Prostate gland (tissue), 2 donors: ENCODE measurements at regions not wholly inside any gene's neighbourhood (a gene's known extent, or its start where the extent isn't known, plus 50 kb on each side); places are given as distances from the start of the nearest gene placed in this dataset.

ENCODE experiments used
- DNase-seq: peaks from one replicate; pipeline ENCODE4 v3.0.0-alpha.2; 2019; ENCODE audit warnings: low spot score
- H3K27ac ChIP-seq, 2 donors: fragments of 200-600 bp; sonication (generic); 2 replicates each; pipeline ENCODE4 v1.5.1; 2017 to 2019
- H3K27me3 ChIP-seq: fragments of 200-600 bp; sonication (generic); replicated peaks from 2 replicates; pipeline ENCODE4 v1.5.1; 2019; ENCODE audit not compliant: insufficient read depth
- H3K36me3 ChIP-seq, 2 donors: fragments of 200-600 bp; sonication (generic); 1 replicate in 1 of 2; 2 replicates in 1 of 2; pipeline versions ENCODE4 v1.5.1 to v1.8.1; 2017 to 2019
- H3K4me1 ChIP-seq: fragments of 200-600 bp; sonication (generic); replicated peaks from 2 replicates; pipeline ENCODE4 v1.5.1; 2019
- H3K4me3 ChIP-seq, 2 donors: fragments of 200-600 bp; sonication (generic); 2 replicates each; pipeline ENCODE4 v1.5.1; 2017 to 2019
- H3K9me3 ChIP-seq: fragments of 200-600 bp; sonication (generic); 2 replicates; pipeline ENCODE4 v1.5.1; 2017
- CTCF ChIP-seq, 4 experiments: fragments of 200-600 bp in 2 of 4; fragments of 450-650 bp in 2 of 4; sonication (generic) in 2 of 4; IDR thresholded peaks; 1 replicate in 3 of 4; 2 replicates in 1 of 4; pipeline ENCODE4 v1.5.1; 2016 to 2019; ENCODE audit warnings: antibody characterized with exemption in 4 of 4, mild to moderate bottlenecking in 2 of 4, moderate library complexity in 2 of 4
- POLR2A ChIP-seq: fragments of 450-650 bp; IDR thresholded peaks from one replicate; pipeline ENCODE4 v1.6.1; 2016; ENCODE audit warnings: antibody characterized with exemption, mild to moderate bottlenecking
- POLR2AphosphoS5 ChIP-seq: sonication (generic); formaldehyde crosslinking; IDR thresholded peaks from one replicate; pipeline ENCODE4 v1.6.1; 2017; ENCODE audit warnings: antibody characterized with exemption
- WGBS: methylation state at CpG from one replicate; pipeline ENCODE4 v1.1.5; 2018; 5-methylcytosine and 5-hydroxymethylcytosine counted together
- intact Hi-C: fragments of 100-400 bp; cut with DNase I; formaldehyde crosslinking; loops from one replicate; pipeline ENCODE4 v1.14.2; 2022

GRCh38 chr3:72250725-72251124, 465.8 kb upstream of the PROK2 start:
- WGBS = 96% methylated on average over 2 of the region's 2 CpGs

GRCh38 chr3:72248869-72249268, 463.9 kb upstream of the PROK2 start:
- intact Hi-C loops = no loop called here
- no peak for DNase-seq
- no peak overlapping the region for H3K4me3 ChIP-seq
- TF ChIP-seq POLR2A (no peak), CTCF (IDR thresholded peaks at IDR 0.05) (no peak), POLR2AphosphoS5 (no peak)
- H3K4me1 ChIP-seq = no peaks in the 10 kb centered on the region
- H3K9me3 ChIP-seq = no peaks in the 10 kb centered on the region
- 90% methylated on average over 3 of the region's 3 CpGs for WGBS
- no peaks in the 10 kb centered on the region for H3K36me3 ChIP-seq
- no peaks in the 10 kb centered on the region for H3K27me3 ChIP-seq
- no peak overlapping the region for H3K27ac ChIP-seq

More at GRCh38 chr3:72250725-72251124, 465.8 kb upstream of the PROK2 start:
- no peaks in the 10 kb centered on the region for H3K27me3 ChIP-seq
- TF ChIP-seq POLR2AphosphoS5 = no peak
- TF ChIP-seq CTCF (IDR thresholded peaks at IDR 0.05) = no peak
- TF ChIP-seq POLR2A = no peak
- H3K4me3 ChIP-seq = no peak overlapping the region
- H3K9me3 ChIP-seq = no peaks in the 10 kb centered on the region
- intact Hi-C loops = no loop called here
- H3K4me1 ChIP-seq = peaks cover 2% of the 10 kb centered on the region
- no peak overlapping the region for H3K27ac ChIP-seq
- no peaks in the 10 kb centered on the region for H3K36me3 ChIP-seq
- DNase-seq = no peak

GRCh38 chr3:72248389-72248761, 463.4 kb upstream of the PROK2 start:
- H3K4me3 ChIP-seq = no peak overlapping the region
- H3K27ac ChIP-seq = no peak overlapping the region
- H3K27me3 ChIP-seq = no peaks in the 10 kb centered on the region
- no peak for DNase-seq
- no peak for TF ChIP-seq POLR2AphosphoS5
- TF ChIP-seq CTCF (IDR thresholded peaks at IDR 0.05) = no peak
- TF ChIP-seq POLR2A = no peak
- no peaks in the 10 kb centered on the region for H3K4me1 ChIP-seq
- no peaks in the 10 kb centered on the region for H3K36me3 ChIP-seq
- intact Hi-C loops = no loop called here
- no peaks in the 10 kb centered on the region for H3K9me3 ChIP-seq
- 72% methylated on average over 1 of the region's 1 CpG for WGBS

GRCh38 chr3:72247645-72248388, 462.9 kb upstream of the PROK2 start:
- peak; percentile 34 for DNase-seq
- Histone ChIP-seq H3K9me3 (no peaks in the 10 kb centered on the region), H3K4me3 (no peak overlapping the region), H3K4me1 (no peaks in the 10 kb centered on the region), H3K27me3 (no peaks in the 10 kb centered on the region), H3K36me3 (no peaks in the 10 kb centered on the region), H3K27ac (no peak overlapping the region)
- intact Hi-C loops = no loop called here
- TF ChIP-seq POLR2AphosphoS5 (no peak), POLR2A (no peak), CTCF (IDR thresholded peaks at IDR 0.05) (no peak)
- 16% methylated on average over 1 of the region's 1 CpG for WGBS

GRCh38 chr3:72247126-72247525, 462.2 kb upstream of the PROK2 start:
- Histone ChIP-seq H3K9me3 (no peaks in the 10 kb centered on the region), H3K4me1 (no peaks in the 10 kb centered on the region), H3K27ac (no peak overlapping the region), H3K27me3 (no peaks in the 10 kb centered on the region), H3K36me3 (no peaks in the 10 kb centered on the region), H3K4me3 (no peak overlapping the region)
- DNase-seq = no peak
- WGBS = 83% methylated on average over 7 of the region's 7 CpGs
- TF ChIP-seq POLR2A = no peak
- TF ChIP-seq CTCF (IDR thresholded peaks at IDR 0.05) = no peak
- no peak for TF ChIP-seq POLR2AphosphoS5
- intact Hi-C loops = no loop called here
